H9 (cell line): ENCODE measurements at regions not wholly inside any gene's neighbourhood (a gene's known extent, or its start where the extent isn't known, plus 50 kb on each side); places are given as distances from the start of the nearest gene placed in this dataset.

ENCODE experiments used
- DNase-seq: peaks from one replicate; pipeline ENCODE4 v3.0.0-alpha.2; 2017
- H2AFZ ChIP-seq: one replicate; pipeline ENCODE4 v1.6.1; 2013; ENCODE audit warnings: mild to moderate bottlenecking, low read length, control low read depth, moderate library complexity
- H2AK5ac ChIP-seq: 2 replicates; pipeline ENCODE4 v1.6.1; 2013; ENCODE audit warnings: low read length, control low read depth, mixed read lengths; ENCODE audit not compliant: insufficient read length
- H2BK120ac ChIP-seq: one replicate; pipeline ENCODE4 v1.6.1; 2013; ENCODE audit warnings: low read depth, mild to moderate bottlenecking, low read length, control low read depth, inconsistent platforms; ENCODE audit not compliant: poor library complexity, severe bottlenecking
- H2BK12ac ChIP-seq: 2 replicates; pipeline ENCODE4 v1.6.1; 2013; ENCODE audit warnings: low read length, control low read depth, mixed read lengths, low read depth; ENCODE audit not compliant: insufficient read length
- H2BK15ac ChIP-seq: 2 replicates; pipeline ENCODE4 v1.6.1; 2013; ENCODE audit warnings: low read depth, low read length, control low read depth
- H2BK20ac ChIP-seq: one replicate; pipeline ENCODE4 v1.6.1; 2013; ENCODE audit warnings: low read depth, mild to moderate bottlenecking, low read length, control low read depth, inconsistent platforms; ENCODE audit not compliant: poor library complexity, severe bottlenecking
- H2BK5ac ChIP-seq: 2 replicates; pipeline ENCODE4 v1.6.1; 2013; ENCODE audit warnings: low read length, control low read depth, mixed read lengths; ENCODE audit not compliant: insufficient read length
- H3K14ac ChIP-seq: 2 replicates; pipeline ENCODE4 v1.6.1; 2013; ENCODE audit warnings: low read length, control low read depth; ENCODE audit not compliant: insufficient read depth
- H3K18ac ChIP-seq: 2 replicates; pipeline ENCODE4 v1.6.1; 2013; ENCODE audit warnings: low read depth, mild to moderate bottlenecking, mixed read lengths, low read length, control low read depth; ENCODE audit not compliant: insufficient read length
- H3K23ac ChIP-seq: 2 replicates; pipeline ENCODE4 v1.6.1; 2013; ENCODE audit warnings: low read length, control low read depth, mixed read lengths, low read depth; ENCODE audit not compliant: insufficient read length
- H3K23me2 ChIP-seq: 2 replicates; pipeline ENCODE4 v1.6.1; 2013; ENCODE audit warnings: low read depth, mild to moderate bottlenecking, mixed read lengths, low read length, control low read depth; ENCODE audit not compliant: insufficient read length, poor library complexity, severe bottlenecking
- H3K27ac ChIP-seq: 2 replicates; pipeline ENCODE4 v1.5.1; 2013; ENCODE audit warnings: low read length, control low read depth, mixed read lengths, low read depth; ENCODE audit not compliant: insufficient read length
- H3K27me3 ChIP-seq: 2 replicates; pipeline ENCODE4 v1.6.1; 2013; ENCODE audit warnings: low read length, control low read depth, inconsistent platforms; ENCODE audit not compliant: insufficient read depth
- H3K4ac ChIP-seq: 2 replicates; pipeline ENCODE4 v1.6.1; 2013; ENCODE audit warnings: low read depth, mild to moderate bottlenecking, control low read depth, inconsistent platforms, low read length, moderate library complexity
- H3K4me1 ChIP-seq: 2 replicates; pipeline ENCODE4 v1.6.1; 2013; ENCODE audit warnings: low read length, control low read depth, inconsistent platforms; ENCODE audit not compliant: insufficient read depth
- H3K4me2 ChIP-seq: 2 replicates; pipeline ENCODE4 v1.6.1; 2013; ENCODE audit warnings: low read length, control low read depth, mixed read lengths; ENCODE audit not compliant: insufficient read length, insufficient read depth
- H3K56ac ChIP-seq: 2 replicates; pipeline ENCODE4 v1.6.1; 2013; ENCODE audit warnings: low read depth, mild to moderate bottlenecking, mixed read lengths, low read length, control low read depth; ENCODE audit not compliant: insufficient read length
- H3K79me1 ChIP-seq: 2 replicates; pipeline ENCODE4 v1.6.1; 2013; ENCODE audit warnings: low read depth, mild to moderate bottlenecking, moderate library complexity, low read length, control low read depth, inconsistent platforms; ENCODE audit not compliant: insufficient read depth, poor library complexity, severe bottlenecking
- H3K79me2 ChIP-seq: 2 replicates; pipeline ENCODE4 v1.6.1; 2013; ENCODE audit warnings: low read length, control low read depth, inconsistent platforms; ENCODE audit not compliant: insufficient read depth
- H3K9ac ChIP-seq: 2 replicates; pipeline ENCODE4 v1.6.1; 2013; ENCODE audit warnings: low read length, control low read depth, mixed read lengths; ENCODE audit not compliant: insufficient read length; ENCODE audit errors: extremely low read depth
- H3K9me3 ChIP-seq: one replicate; pipeline ENCODE4 v1.6.1; 2013; ENCODE audit warnings: low read depth, low read length, inconsistent platforms; ENCODE audit not compliant: control insufficient read depth
- H3T11ph ChIP-seq: one replicate; pipeline ENCODE4 v1.6.1; 2013; ENCODE audit warnings: mild to moderate bottlenecking, low read length, control low read depth, inconsistent platforms
- H4K20me1 ChIP-seq: one replicate; pipeline ENCODE4 v1.6.1; 2013; ENCODE audit not compliant: control insufficient read depth, insufficient read length, insufficient read depth
- H4K5ac ChIP-seq: 2 replicates; pipeline ENCODE4 v1.6.1; 2013; ENCODE audit warnings: low read depth, mild to moderate bottlenecking, mixed read lengths, low read length, control low read depth; ENCODE audit not compliant: insufficient read length
- H4K8ac ChIP-seq: replicated peaks from 2 replicates; pipeline ENCODE4 v1.6.1; 2013; ENCODE audit warnings: low read length, control low read depth, mixed read lengths, low read depth; ENCODE audit not compliant: insufficient read length
- H4K91ac ChIP-seq: 2 replicates; pipeline ENCODE4 v1.6.1; 2013; ENCODE audit warnings: low read depth, mild to moderate bottlenecking, moderate library complexity, mixed read lengths, low read length, control low read depth; ENCODE audit not compliant: insufficient read length
- H3K27ac Mint-ChIP-seq, 3 experiments: 2 replicates in 2 of 3; 3 replicates in 1 of 3; pipeline ENCODE4 v1.8.0; 2020 to 2021; ENCODE audit warnings: mixed read lengths in 3 of 3, mild to moderate bottlenecking in 1 of 3, moderate library complexity in 1 of 3
- H3K27me3 Mint-ChIP-seq: 2 replicates; pipeline ENCODE4 v1.8.0; 2021; ENCODE audit warnings: low read depth, mild to moderate bottlenecking, moderate library complexity, mixed read lengths
- H3K36me3 Mint-ChIP-seq, 3 experiments: 2 replicates in 2 of 3; 3 replicates in 1 of 3; pipeline ENCODE4 v1.8.0; 2020 to 2021; ENCODE audit warnings: low read depth in 3 of 3, mixed read lengths in 3 of 3; ENCODE audit not compliant: insufficient read depth in 1 of 3
- H3K4me1 Mint-ChIP-seq, 2 experiments: 2 replicates each; pipeline ENCODE4 v1.8.0; 2020; ENCODE audit warnings: mixed read lengths in 2 of 2
- H3K4me3 Mint-ChIP-seq, 2 experiments: 2 replicates in 1 of 2; 3 replicates in 1 of 2; pipeline ENCODE4 v1.8.0; 2020 to 2021; ENCODE audit warnings: mild to moderate bottlenecking in 2 of 2, mixed read lengths in 2 of 2, moderate library complexity in 1 of 2
- H3K9me3 Mint-ChIP-seq, 2 experiments: 2 replicates in 1 of 2; 3 replicates in 1 of 2; pipeline ENCODE4 v1.8.0; 2020; ENCODE audit warnings: mild to moderate bottlenecking in 2 of 2, mixed read lengths in 2 of 2, moderate library complexity in 1 of 2
- WGBS: extraction: QIAGEN DNeasy Blood & Tissue Kit; methylation state at CpG from one replicate; pipeline ENCODE4 v1.1.7; 2013; ENCODE audit warnings: missing lambda C conversion rate, low lambda C conversion rate, mixed read lengths; ENCODE audit not compliant: insufficient read length; ENCODE audit errors: extremely low coverage; 5-methylcytosine and 5-hydroxymethylcytosine counted together
- TF ChIP-seq, protein P1 (sequence below): fragments of 200-600 bp; sonication (generic); conservative IDR thresholded peaks from 3 replicates; pipeline ENCODE4 v1.8.0; 2021; ENCODE audit warnings: antibody characterized with exemption, mild to moderate bottlenecking

DNA sequence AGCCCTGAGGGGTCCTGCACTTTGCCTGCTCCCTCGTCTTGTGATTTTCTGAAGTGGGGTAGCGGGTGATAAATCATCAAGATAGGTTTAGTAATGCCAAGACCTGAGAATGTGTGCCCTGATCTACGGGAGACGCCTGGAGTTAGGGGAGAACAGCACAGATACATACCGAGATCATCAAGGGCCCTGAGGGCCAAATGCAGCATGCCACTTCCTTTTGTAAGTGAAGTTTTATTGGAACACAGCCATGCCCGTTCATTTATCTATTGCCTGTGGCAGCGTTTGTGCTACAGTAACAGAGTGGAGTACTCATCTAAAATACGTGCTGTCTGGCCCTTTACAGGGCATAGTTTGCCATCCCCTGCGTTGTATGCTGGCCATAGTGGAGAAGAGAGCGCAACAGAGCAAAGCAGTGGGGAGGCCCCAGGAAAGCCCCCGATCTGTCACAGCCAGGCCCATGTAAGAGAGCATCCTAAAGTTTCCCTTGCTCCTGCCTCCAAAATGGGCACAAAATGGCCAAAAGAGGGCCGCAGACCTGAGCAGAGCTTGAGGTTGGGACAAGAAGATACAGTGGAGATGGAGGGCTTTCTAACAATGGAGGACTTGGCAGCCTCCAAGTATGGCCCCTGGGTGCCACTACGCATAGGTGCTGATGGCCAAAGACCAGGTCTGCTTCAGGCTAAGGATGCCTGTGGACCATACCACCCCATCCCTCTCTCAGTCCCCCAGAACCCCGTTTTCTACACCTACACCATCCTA is 167.0 kb downstream of the SMIM20 start:
- H2BK12ac ChIP-seq: no peak overlapping the region
- H2BK20ac ChIP-seq: no peak overlapping the region
- H3T11ph ChIP-seq: no peak overlapping the region
- H4K5ac ChIP-seq: no peak overlapping the region
- no peaks in the 10 kb centered on the region for H3K9me3 ChIP-seq
- H4K91ac ChIP-seq: no peak overlapping the region
- no peaks in the 10 kb centered on the region for H3K79me2 ChIP-seq
- no peak for DNase-seq
- H4K8ac ChIP-seq: no peak overlapping the region
- H2AK5ac ChIP-seq: no peak overlapping the region
- TF ChIP-seq, protein P1, sequence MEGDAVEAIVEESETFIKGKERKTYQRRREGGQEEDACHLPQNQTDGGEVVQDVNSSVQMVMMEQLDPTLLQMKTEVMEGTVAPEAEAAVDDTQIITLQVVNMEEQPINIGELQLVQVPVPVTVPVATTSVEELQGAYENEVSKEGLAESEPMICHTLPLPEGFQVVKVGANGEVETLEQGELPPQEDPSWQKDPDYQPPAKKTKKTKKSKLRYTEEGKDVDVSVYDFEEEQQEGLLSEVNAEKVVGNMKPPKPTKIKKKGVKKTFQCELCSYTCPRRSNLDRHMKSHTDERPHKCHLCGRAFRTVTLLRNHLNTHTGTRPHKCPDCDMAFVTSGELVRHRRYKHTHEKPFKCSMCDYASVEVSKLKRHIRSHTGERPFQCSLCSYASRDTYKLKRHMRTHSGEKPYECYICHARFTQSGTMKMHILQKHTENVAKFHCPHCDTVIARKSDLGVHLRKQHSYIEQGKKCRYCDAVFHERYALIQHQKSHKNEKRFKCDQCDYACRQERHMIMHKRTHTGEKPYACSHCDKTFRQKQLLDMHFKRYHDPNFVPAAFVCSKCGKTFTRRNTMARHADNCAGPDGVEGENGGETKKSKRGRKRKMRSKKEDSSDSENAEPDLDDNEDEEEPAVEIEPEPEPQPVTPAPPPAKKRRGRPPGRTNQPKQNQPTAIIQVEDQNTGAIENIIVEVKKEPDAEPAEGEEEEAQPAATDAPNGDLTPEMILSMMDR: no peak
- no peak overlapping the region for H3K9ac ChIP-seq
- Mint-ChIP-seq H3K4me3 (no peak overlapping the region), H3K27ac (no peak overlapping the region), H3K4me1 (peaks cover 15 to 19% of the 10 kb centered on the region in 2 experiments), H3K27me3 (no peaks in the 10 kb centered on the region; the same call in 1 of the 2 replicates), H3K9me3 (peaks cover 5 to 12% of the 10 kb centered on the region in 2 experiments; a peak in 4 of 5 replicates), H3K36me3 (peaks cover 0 to 9% (median 5%) of the 10 kb centered on the region in 3 experiments; a peak in 3 of 7 replicates)
- H3K79me1 ChIP-seq: no peaks in the 10 kb centered on the region
- H4K20me1 ChIP-seq: no peaks in the 10 kb centered on the region
- H3K14ac ChIP-seq: no peak overlapping the region
- H3K23me2 ChIP-seq: no peaks in the 10 kb centered on the region
- H2AFZ ChIP-seq: no peak overlapping the region
- no peak overlapping the region for H2BK120ac ChIP-seq
- H3K4ac ChIP-seq: no peak overlapping the region
- no peak overlapping the region for H3K56ac ChIP-seq
- no CpG with 5 or more reads among the region's 14 CpGs for WGBS
- H3K27me3 ChIP-seq: no peaks in the 10 kb centered on the region
- no peak overlapping the region for H3K27ac ChIP-seq
- no peak overlapping the region for H3K4me2 ChIP-seq
- no peak overlapping the region for H3K18ac ChIP-seq
- no peak overlapping the region for H2BK5ac ChIP-seq
- H3K23ac ChIP-seq: no peak overlapping the region
- no peak overlapping the region; the same call in 1 of the 2 replicates for H2BK15ac ChIP-seq
- peaks cover 4% of the 10 kb centered on the region; the same call in 1 of the 2 replicates for H3K4me1 ChIP-seq
